ENCODE measurements at regions not wholly inside any gene's neighbourhood (a gene's known extent, or its start where the extent isn't known, plus 50 kb on each side); places are given as distances from the start of the nearest gene placed in this dataset.

- no peak overlapping the region for H3K4me3 ChIP-seq (ENCODE audit: insufficient read depth, low read depth, low read length)
- no peaks in the 10 kb centered on the region for H3K9me3 Mint-ChIP-seq (ENCODE audit: unreplicated experiment)
- no peak overlapping the region for H3K27ac Mint-ChIP-seq (ENCODE audit: unreplicated experiment)
- TF ChIP-seq EZH2 (IDR thresholded peaks at IDR 0.05; ENCODE audit: insufficient read depth, low read length) (no peak), CTCF (IDR thresholded peaks at IDR 0.05; ENCODE audit: insufficient read depth, low read depth, low read length) (no peak)
- H3K9ac ChIP-seq (ENCODE audit: low read length): no peak overlapping the region
- no peak for FAIRE-seq
- no peak overlapping the region for H3K4me2 ChIP-seq (ENCODE audit: low read length)
- no peaks in the 10 kb centered on the region for H3K4me1 ChIP-seq (ENCODE audit: insufficient read depth, low read length)
- no peaks in the 10 kb centered on the region for H3K4me1 Mint-ChIP-seq (ENCODE audit: low read depth, unreplicated experiment)
- no peaks in the 10 kb centered on the region for H3K79me2 ChIP-seq (ENCODE audit: insufficient read depth, low read length)
- H3K27ac ChIP-seq (ENCODE audit: low read depth, low read length): no peak overlapping the region
- no peak for DNase-seq (ENCODE audit: low read depth)
- no peaks in the 10 kb centered on the region for H4K20me1 ChIP-seq (ENCODE audit: insufficient read depth, low read length)
- no peaks in the 10 kb centered on the region for H3K36me3 Mint-ChIP-seq (ENCODE audit: low read depth, unreplicated experiment)
- H3K27me3 Mint-ChIP-seq (ENCODE audit: low read depth, unreplicated experiment): no peaks in the 10 kb centered on the region
- no peaks in the 10 kb centered on the region for H3K9me3 ChIP-seq (ENCODE audit: insufficient read depth, low read depth, low read length)
- H2AFZ ChIP-seq (ENCODE audit: low read depth, low read length): no peak overlapping the region
- no peak overlapping the region for H3K4me3 Mint-ChIP-seq (ENCODE audit: unreplicated experiment)
- no peaks in the 10 kb centered on the region for H3K36me3 ChIP-seq (ENCODE audit: insufficient read depth, low read length)
- H3K27me3 ChIP-seq (ENCODE audit: insufficient read depth, low read length): no peaks in the 10 kb centered on the region
These were observed 156.8 kb upstream of the NFE2L3 start for GRCh38 chr7:25995216-25995615.

GRCh38 chr7:25996006-25996408 lies 156.0 kb upstream of the NFE2L3 start:
- H3K9me3 ChIP-seq (ENCODE audit: insufficient read depth, low read depth, low read length): no peaks in the 10 kb centered on the region
- Mint-ChIP-seq H3K36me3 (ENCODE audit: low read depth, unreplicated experiment) (no peaks in the 10 kb centered on the region), H3K9me3 (ENCODE audit: unreplicated experiment) (no peaks in the 10 kb centered on the region), H3K4me1 (ENCODE audit: low read depth, unreplicated experiment) (no peaks in the 10 kb centered on the region), H3K27me3 (ENCODE audit: low read depth, unreplicated experiment) (no peaks in the 10 kb centered on the region), H3K27ac (ENCODE audit: unreplicated experiment) (no peak overlapping the region), H3K4me3 (ENCODE audit: unreplicated experiment) (no peak overlapping the region)
- H3K4me3 ChIP-seq (ENCODE audit: insufficient read depth, low read depth, low read length): no peak overlapping the region
- H3K4me2 ChIP-seq (ENCODE audit: low read length): no peak overlapping the region
- no peak overlapping the region for H3K27ac ChIP-seq (ENCODE audit: low read depth, low read length)
- TF ChIP-seq CTCF (IDR thresholded peaks at IDR 0.05; ENCODE audit: insufficient read depth, low read depth, low read length) (no peak), EZH2 (IDR thresholded peaks at IDR 0.05; ENCODE audit: insufficient read depth, low read length) (no peak)
- FAIRE-seq: no peak
- H3K9ac ChIP-seq (ENCODE audit: low read length): no peak overlapping the region
- no peak overlapping the region for H2AFZ ChIP-seq (ENCODE audit: low read depth, low read length)
- H3K36me3 ChIP-seq (ENCODE audit: insufficient read depth, low read length): no peaks in the 10 kb centered on the region
- H3K4me1 ChIP-seq (ENCODE audit: insufficient read depth, low read length): no peaks in the 10 kb centered on the region
- no peaks in the 10 kb centered on the region for H4K20me1 ChIP-seq (ENCODE audit: insufficient read depth, low read length)
- DNase-seq (ENCODE audit: low read depth): no peak
- H3K79me2 ChIP-seq (ENCODE audit: insufficient read depth, low read length): no peaks in the 10 kb centered on the region
- H3K27me3 ChIP-seq (ENCODE audit: insufficient read depth, low read length): no peaks in the 10 kb centered on the region

- Histone ChIP-seq H3K27ac (ENCODE audit: low read depth, low read length) (no peak overlapping the region), H3K4me2 (ENCODE audit: low read length) (no peak overlapping the region), H3K4me3 (ENCODE audit: insufficient read depth, low read depth, low read length) (no peak overlapping the region), H3K4me1 (ENCODE audit: insufficient read depth, low read length) (no peaks in the 10 kb centered on the region), H4K20me1 (ENCODE audit: insufficient read depth, low read length) (no peaks in the 10 kb centered on the region), H3K79me2 (ENCODE audit: insufficient read depth, low read length) (no peaks in the 10 kb centered on the region), H3K36me3 (ENCODE audit: insufficient read depth, low read length) (no peaks in the 10 kb centered on the region), H2AFZ (ENCODE audit: low read depth, low read length) (no peak overlapping the region), H3K9me3 (ENCODE audit: insufficient read depth, low read depth, low read length) (no peaks in the 10 kb centered on the region), H3K9ac (ENCODE audit: low read length) (no peak overlapping the region), H3K27me3 (ENCODE audit: insufficient read depth, low read length) (no peaks in the 10 kb centered on the region)
- H3K9me3 Mint-ChIP-seq (ENCODE audit: unreplicated experiment): no peaks in the 10 kb centered on the region
- H3K27me3 Mint-ChIP-seq (ENCODE audit: low read depth, unreplicated experiment): no peaks in the 10 kb centered on the region
- no peak for DNase-seq (ENCODE audit: low read depth)
- no peaks in the 10 kb centered on the region for H3K36me3 Mint-ChIP-seq (ENCODE audit: low read depth, unreplicated experiment)
- no peak overlapping the region for H3K4me3 Mint-ChIP-seq (ENCODE audit: unreplicated experiment)
- no peak overlapping the region for H3K27ac Mint-ChIP-seq (ENCODE audit: unreplicated experiment)
- no peak for TF ChIP-seq CTCF (IDR thresholded peaks at IDR 0.05; ENCODE audit: insufficient read depth, low read depth, low read length)
- TF ChIP-seq EZH2 (IDR thresholded peaks at IDR 0.05; ENCODE audit: insufficient read depth, low read length): no peak
- no peaks in the 10 kb centered on the region for H3K4me1 Mint-ChIP-seq (ENCODE audit: low read depth, unreplicated experiment)
- FAIRE-seq: no peak
These were observed 153.5 kb upstream of the NFE2L3 start for GRCh38 chr7:25998499-25998898.

Data from astrocyte (in vitro differentiated cells and primary cell).